T-helper 17 cell (primary cell): ENCODE measurements at regions not wholly inside any gene's neighbourhood (a gene's known extent, or its start where the extent isn't known, plus 50 kb on each side); places are given as distances from the start of the nearest gene placed in this dataset.

Experiments used
- ATAC-seq: fragments of 150-1000 bp; cut with Tn5 transposase; 2 replicates; pipeline ENCODE4 v1.10.0; 2021; ENCODE audit warnings: mild to moderate bottlenecking, moderate library complexity
- DNase-seq, 3 donors: peaks; one replicate each; pipeline versions ENCODE4 v3.0.0 to v3.0.0-alpha.2; 2020 to 2021
- H3K9me3 ChIP-seq: one replicate; pipeline ENCODE4 v1.7.0; 2013; ENCODE audit warnings: low read length, mild to moderate bottlenecking; ENCODE audit not compliant: control insufficient read depth, poor library complexity, severe bottlenecking
- H3K27ac Mint-ChIP-seq: one replicate; pipeline ENCODE4 v1.8.0; 2022; ENCODE audit warnings: mild to moderate bottlenecking, moderate library complexity, mixed read lengths
- H3K27me3 Mint-ChIP-seq: one replicate; pipeline ENCODE4 v1.8.0; 2022; ENCODE audit warnings: mixed read lengths
- H3K36me3 Mint-ChIP-seq: one replicate; pipeline ENCODE4 v1.8.0; 2022; ENCODE audit warnings: low read depth, mixed read lengths
- H3K4me1 Mint-ChIP-seq: one replicate; pipeline ENCODE4 v1.8.0; 2022; ENCODE audit warnings: mild to moderate bottlenecking, mixed read lengths
- H3K4me3 Mint-ChIP-seq: one replicate; pipeline ENCODE4 v1.8.0; 2022; ENCODE audit warnings: mild to moderate bottlenecking, moderate library complexity, mixed read lengths

DNA sequence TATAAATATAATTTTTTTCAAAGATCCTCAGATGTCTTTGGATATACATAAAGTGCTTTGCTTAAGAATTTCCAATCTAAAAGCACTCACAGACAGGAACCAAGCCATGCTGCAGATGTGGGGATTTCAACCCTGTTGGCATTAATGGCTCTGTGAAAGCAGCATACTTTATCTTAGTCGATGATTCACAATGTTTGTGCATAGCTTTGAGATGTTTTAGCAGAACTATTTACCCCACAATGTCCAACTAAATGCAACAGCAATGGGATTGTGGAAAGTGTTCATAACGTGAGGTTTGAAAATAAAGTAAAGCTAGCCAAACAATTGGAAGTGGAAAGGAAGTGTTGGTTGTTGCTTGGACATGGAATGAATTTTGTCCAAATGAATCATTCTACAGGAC, 371.4 kb downstream of the SOX2 start:
- Mint-ChIP-seq H3K27ac (no peak overlapping the region), H3K4me3 (no peak overlapping the region), H3K4me1 (no peaks in the 10 kb centered on the region), H3K36me3 (no peaks in the 10 kb centered on the region), H3K27me3 (no peaks in the 10 kb centered on the region)
- H3K9me3 ChIP-seq = no peaks in the 10 kb centered on the region
- ATAC-seq = no peak
- DNase-seq = no peak

DNA sequence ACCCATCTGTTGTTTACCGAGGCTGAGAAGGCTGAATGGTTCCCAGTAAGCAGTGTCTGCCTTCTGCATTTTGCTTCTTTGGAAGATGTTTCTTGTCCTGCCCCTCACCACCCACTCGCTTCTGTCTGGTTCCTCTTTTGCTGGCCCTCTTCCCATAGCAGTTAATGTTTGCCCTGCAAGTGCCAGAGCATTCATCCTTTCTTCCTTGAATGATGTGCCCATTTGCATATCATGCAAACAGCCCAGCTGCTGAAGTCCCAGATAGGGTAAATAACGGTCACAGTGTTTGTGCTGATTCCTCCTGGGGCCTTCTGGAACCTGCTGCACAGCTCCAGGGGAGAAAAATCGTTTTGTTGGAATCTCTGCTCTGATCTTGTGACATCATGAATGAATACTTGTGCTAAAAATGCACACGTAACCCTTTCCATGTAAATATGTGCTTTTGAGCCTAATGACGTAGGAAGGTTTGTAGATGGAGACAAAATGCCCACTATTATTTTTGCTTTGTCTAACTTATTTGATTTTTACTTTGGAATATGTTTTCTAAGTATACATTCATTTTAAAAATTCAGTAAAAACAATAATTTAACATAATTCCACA, 381.0 kb downstream of the SOX2 start:
- H3K9me3 ChIP-seq = no peaks in the 10 kb centered on the region
- no peaks in the 10 kb centered on the region for H3K4me1 Mint-ChIP-seq
- H3K36me3 Mint-ChIP-seq = no peaks in the 10 kb centered on the region
- DNase-seq (no peak), ATAC-seq (no peak)
- no peak overlapping the region for H3K27ac Mint-ChIP-seq
- no peak overlapping the region for H3K4me3 Mint-ChIP-seq
- no peaks in the 10 kb centered on the region for H3K27me3 Mint-ChIP-seq

DNA sequence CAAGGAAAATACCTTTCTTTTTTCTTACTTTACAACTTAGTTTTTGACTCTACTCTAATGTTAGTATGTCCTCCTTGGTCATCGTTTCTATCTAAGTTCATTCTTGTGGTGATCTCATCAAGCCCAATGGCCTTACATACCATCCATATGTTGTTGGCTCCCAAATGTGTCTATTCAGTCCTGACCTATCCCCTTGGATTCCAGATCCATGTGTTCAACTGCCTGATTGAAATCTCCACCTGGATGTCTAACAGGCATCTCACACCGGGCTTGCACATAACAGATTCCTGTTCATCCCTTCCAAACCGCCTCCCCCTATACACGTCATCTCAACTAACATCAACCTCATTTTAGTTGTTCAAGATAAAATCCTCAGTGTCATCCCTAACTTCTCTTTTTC, 382.6 kb downstream of the SOX2 start:
- DNase-seq (no peak), ATAC-seq (no peak)
- Mint-ChIP-seq H3K27ac (no peak overlapping the region), H3K27me3 (no peaks in the 10 kb centered on the region), H3K4me1 (no peaks in the 10 kb centered on the region), H3K36me3 (no peaks in the 10 kb centered on the region), H3K4me3 (no peak overlapping the region)
- no peaks in the 10 kb centered on the region for H3K9me3 ChIP-seq

DNA sequence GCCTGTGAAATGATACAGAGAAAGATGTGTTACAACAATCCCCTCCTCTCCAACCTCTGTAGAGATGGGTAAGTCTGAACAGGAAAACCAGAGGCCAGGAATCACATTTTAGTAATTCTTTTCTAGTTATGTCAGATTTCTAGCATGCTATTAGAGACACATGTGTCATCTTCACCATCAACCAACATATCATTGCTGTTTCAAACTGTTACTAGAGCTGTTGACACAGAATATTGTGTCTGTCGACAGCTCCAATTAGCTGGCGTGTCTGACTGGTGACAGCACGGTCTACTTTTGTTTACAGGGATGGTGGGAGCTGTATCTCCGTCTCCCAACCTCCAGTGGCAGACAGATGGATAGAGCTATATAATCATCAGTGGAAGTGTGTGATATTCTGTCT, 393.2 kb downstream of the SOX2 start:
- H3K9me3 ChIP-seq = no peaks in the 10 kb centered on the region
- Mint-ChIP-seq H3K27me3 (no peaks in the 10 kb centered on the region), H3K27ac (no peak overlapping the region), H3K4me1 (no peaks in the 10 kb centered on the region), H3K4me3 (no peak overlapping the region), H3K36me3 (no peaks in the 10 kb centered on the region)
- no peak for ATAC-seq
- DNase-seq = no peak

DNA sequence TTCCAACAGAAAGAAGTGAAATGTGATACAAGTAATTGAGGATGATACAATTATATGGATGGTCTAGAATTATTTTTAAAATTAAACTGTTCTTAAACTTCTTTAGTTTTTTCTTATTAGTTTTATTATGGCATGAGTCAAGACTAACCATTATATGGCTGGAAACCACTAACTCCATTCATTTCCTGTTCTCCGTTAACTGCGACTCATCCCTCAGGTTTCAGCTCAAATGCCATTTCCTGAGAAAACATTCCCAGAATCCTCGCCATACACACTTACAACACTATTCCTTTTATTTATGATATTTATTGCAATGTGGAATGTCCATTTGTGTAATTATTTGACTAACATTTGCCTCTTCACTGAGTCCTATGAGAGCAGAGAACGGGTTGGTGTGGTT, 394.1 kb downstream of the SOX2 start:
- no peak overlapping the region for H3K4me3 Mint-ChIP-seq
- ATAC-seq = no peak

DNA sequence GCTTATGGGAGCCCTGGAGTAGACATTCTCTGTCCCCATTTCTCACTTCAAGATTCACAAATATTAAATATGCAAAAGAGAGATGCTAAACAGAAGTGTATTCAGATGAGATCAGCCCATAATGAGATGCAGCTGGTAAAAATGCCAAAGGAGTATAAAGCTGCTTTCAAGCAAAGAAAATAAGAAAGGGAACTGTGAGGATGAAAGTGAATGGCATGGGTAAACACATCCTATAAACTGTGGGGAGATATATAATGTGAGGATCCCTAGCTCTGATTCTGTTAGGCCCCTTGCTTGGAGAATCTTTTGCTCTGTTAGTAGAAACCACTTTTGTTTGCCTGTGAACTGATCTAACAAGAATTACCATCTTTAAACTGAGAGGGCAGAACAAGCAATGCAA, 396.6 kb downstream of the SOX2 start:
- no peak overlapping the region for H3K27ac Mint-ChIP-seq
- H3K4me1 Mint-ChIP-seq = no peaks in the 10 kb centered on the region
- DNase-seq (no peak), ATAC-seq (no peak)
- H3K4me3 Mint-ChIP-seq = no peak overlapping the region
- H3K36me3 Mint-ChIP-seq = no peaks in the 10 kb centered on the region
- no peaks in the 10 kb centered on the region for H3K9me3 ChIP-seq
- no peaks in the 10 kb centered on the region for H3K27me3 Mint-ChIP-seq

More for the DNA sequence above, 394.1 kb downstream of the SOX2 start:
- no peaks in the 10 kb centered on the region for H3K27me3 Mint-ChIP-seq
- no peak overlapping the region for H3K27ac Mint-ChIP-seq
- H3K9me3 ChIP-seq = no peaks in the 10 kb centered on the region
- H3K4me1 Mint-ChIP-seq = no peaks in the 10 kb centered on the region
- no peaks in the 10 kb centered on the region for H3K36me3 Mint-ChIP-seq
- DNase-seq = no peak

DNA sequence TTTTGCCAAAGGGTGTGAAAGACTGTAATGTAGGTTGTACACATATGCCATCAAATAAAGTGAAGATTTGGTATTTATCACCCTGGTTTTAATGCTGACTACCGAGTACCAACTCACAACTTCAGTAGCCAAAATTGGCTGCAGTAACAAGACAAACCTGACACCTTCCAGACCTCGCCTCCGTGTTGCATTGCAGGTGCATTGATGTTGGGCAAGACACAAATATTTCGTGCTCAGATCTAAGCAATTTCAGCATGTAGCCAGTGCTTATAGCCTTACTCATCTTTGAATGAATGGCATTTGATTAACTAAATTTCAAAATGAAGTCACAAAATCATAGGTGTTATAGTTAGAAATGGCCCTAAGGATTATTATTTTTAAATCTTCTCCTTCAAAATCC, 400.2 kb downstream of the SOX2 start:
- no peaks in the 10 kb centered on the region for H3K36me3 Mint-ChIP-seq
- H3K4me3 Mint-ChIP-seq = no peak overlapping the region
- ATAC-seq (no peak), DNase-seq (no peak)
- no peaks in the 10 kb centered on the region for H3K9me3 ChIP-seq
- H3K27me3 Mint-ChIP-seq = no peaks in the 10 kb centered on the region
- H3K27ac Mint-ChIP-seq = no peak overlapping the region
- H3K4me1 Mint-ChIP-seq = no peaks in the 10 kb centered on the region

DNA sequence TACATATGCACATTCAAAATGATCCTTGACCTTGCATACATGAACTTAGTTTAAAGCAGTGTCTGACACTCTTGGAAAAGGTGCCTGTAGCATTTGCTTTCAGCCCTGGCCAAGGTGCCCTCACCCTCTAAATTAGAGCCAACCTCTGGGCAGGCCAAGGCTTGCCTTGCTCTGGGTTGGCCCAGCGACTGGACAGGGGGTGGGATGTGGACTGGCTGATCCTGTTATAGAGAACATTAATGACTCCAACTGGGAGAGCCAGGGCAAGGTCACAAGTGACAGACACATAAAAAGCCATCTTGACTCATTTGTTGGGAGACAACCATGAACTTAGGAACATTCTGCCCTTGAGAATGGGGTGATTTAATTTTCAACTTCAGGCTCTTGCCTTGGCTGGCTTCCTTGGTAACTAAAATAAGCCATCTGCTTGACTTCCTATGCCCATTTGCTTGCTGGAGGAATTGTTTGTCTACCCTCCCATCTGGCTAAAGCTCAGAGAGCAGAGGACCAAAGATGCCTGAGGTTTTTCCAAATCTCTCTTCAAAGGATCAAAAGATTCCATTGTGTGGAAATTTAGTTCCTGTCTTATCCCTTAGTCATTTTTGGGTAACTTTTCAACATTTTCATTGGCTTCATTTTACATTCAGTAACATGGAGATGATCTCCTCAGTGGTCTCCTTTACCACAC, 403.7 kb downstream of the SOX2 start:
- Mint-ChIP-seq H3K4me1 (no peaks in the 10 kb centered on the region), H3K36me3 (no peaks in the 10 kb centered on the region), H3K4me3 (no peak overlapping the region), H3K27ac (no peak overlapping the region), H3K27me3 (no peaks in the 10 kb centered on the region)
- no peaks in the 10 kb centered on the region for H3K9me3 ChIP-seq
- DNase-seq = no peak
- ATAC-seq = no peak

DNA sequence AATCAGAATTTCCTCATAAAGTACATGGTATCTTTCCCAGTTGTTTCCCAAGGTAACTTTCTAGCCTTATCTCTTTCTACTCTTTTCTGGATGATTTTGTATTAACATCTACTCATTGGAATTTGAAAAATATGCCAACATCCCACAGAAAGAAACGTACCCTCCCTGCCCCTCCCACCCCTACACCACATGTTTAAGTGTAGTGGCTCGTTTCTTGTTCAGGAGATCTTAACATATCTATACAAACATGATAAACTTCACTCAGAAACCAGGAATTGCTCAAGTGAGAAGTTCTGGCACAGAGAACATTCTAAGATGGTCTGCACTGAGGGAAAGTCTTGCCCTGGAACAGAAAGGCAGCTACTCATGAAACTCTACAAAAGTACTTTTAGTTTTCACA, 404.7 kb downstream of the SOX2 start:
- no peaks in the 10 kb centered on the region for H3K9me3 ChIP-seq
- Mint-ChIP-seq H3K4me1 (no peaks in the 10 kb centered on the region), H3K4me3 (no peak overlapping the region), H3K27ac (no peak overlapping the region), H3K36me3 (no peaks in the 10 kb centered on the region), H3K27me3 (no peaks in the 10 kb centered on the region)
- DNase-seq (no peak), ATAC-seq (no peak)

DNA sequence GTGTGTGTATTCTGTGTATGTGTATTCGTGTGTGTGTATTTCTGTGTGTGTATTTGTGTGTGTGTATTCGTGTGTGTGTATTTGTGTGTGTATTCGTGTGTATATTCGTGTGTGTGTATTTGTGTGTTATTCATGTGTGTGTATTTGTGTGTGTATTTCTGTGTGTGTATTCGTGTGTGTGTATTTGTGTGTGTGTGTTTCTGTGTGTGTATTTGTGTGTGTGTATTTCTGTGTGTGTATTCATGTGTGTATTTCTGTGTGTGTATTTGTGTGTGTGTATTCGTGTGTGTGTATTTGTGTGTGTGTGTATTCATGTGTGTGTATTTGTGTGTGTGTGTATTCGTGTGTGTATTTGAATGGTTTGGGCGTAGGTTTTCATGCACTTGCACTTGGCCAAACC, 405.4 kb downstream of the SOX2 start:
- Mint-ChIP-seq H3K27me3 (no peaks in the 10 kb centered on the region), H3K4me3 (no peak overlapping the region), H3K36me3 (no peaks in the 10 kb centered on the region), H3K4me1 (no peaks in the 10 kb centered on the region), H3K27ac (no peak overlapping the region)
- no peaks in the 10 kb centered on the region for H3K9me3 ChIP-seq
- DNase-seq (no peak), ATAC-seq (no peak)

DNA sequence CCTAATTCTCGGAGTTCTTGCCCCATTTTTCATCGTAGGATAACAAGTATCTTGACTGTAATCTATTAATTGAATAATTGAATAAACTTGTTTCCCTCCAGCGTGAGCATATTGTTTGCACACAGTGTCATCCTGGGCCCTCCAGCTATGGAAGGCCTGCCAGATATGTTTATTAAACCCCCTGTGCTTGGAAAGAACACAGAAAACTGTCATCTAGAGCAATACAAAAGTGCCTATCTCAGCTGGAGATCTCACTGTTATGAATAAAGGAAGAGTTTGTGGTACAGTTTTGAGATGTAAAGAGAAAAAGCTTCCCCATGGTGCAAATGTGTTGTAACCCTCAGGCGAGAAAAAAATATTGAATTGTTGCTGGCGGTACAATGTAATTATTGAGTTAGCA, 405.9 kb downstream of the SOX2 start:
- no peaks in the 10 kb centered on the region for H3K27me3 Mint-ChIP-seq

DNA sequence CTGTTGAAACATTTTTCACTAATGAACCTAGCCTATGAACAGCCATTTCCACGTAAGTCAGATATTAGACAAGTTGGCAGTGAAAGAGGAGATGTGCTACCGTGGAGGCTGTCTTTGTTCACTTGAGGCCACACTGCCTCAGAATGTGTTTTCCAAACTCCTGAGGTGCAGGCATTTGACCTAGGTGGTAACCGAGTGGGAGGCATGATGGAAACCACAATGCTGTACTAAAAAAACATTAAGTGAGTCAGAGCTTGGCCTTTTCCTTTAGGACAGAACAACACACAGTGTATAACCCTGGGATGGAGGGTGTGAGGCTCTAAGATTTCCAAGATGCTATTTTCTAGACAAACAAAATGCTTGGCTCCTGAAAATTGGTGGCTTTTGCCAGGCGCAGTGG, 406.3 kb downstream of the SOX2 start:
- Mint-ChIP-seq H3K4me3 (no peak overlapping the region), H3K27ac (no peak overlapping the region), H3K36me3 (no peaks in the 10 kb centered on the region), H3K27me3 (no peaks in the 10 kb centered on the region), H3K4me1 (no peaks in the 10 kb centered on the region)
- no peak for ATAC-seq
- DNase-seq = no peak
- H3K9me3 ChIP-seq = no peaks in the 10 kb centered on the region

More for the DNA sequence above, 405.9 kb downstream of the SOX2 start:
- no peaks in the 10 kb centered on the region for H3K9me3 ChIP-seq
- no peak overlapping the region for H3K27ac Mint-ChIP-seq
- DNase-seq (no peak), ATAC-seq (no peak)
- no peak overlapping the region for H3K4me3 Mint-ChIP-seq
- no peaks in the 10 kb centered on the region for H3K36me3 Mint-ChIP-seq
- no peaks in the 10 kb centered on the region for H3K4me1 Mint-ChIP-seq

DNA sequence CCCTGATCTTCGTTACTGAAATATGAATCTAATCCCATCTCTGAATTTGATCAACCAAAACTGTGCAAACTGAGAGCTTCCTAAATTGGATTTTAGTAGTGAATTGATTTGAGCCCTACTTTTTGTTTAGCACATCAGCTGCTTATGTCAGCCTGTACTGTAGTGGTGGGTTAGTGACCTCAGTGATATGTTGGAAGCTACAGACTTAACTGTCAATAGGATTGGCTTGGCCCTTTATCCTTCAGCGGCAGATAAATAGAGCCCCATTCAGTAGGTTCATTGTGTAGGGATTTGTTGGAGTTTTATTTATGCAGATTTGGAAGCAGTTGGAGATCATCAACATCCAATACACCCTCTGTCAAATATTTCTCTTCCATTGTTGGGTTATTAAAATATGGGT, 409.7 kb downstream of the SOX2 start:
- H3K27me3 Mint-ChIP-seq = no peaks in the 10 kb centered on the region
- no peaks in the 10 kb centered on the region for H3K4me1 Mint-ChIP-seq
- H3K9me3 ChIP-seq = no peaks in the 10 kb centered on the region
- no peak for ATAC-seq
- H3K27ac Mint-ChIP-seq = no peak overlapping the region
- no peaks in the 10 kb centered on the region for H3K36me3 Mint-ChIP-seq
- DNase-seq = no peak
- no peak overlapping the region for H3K4me3 Mint-ChIP-seq

DNA sequence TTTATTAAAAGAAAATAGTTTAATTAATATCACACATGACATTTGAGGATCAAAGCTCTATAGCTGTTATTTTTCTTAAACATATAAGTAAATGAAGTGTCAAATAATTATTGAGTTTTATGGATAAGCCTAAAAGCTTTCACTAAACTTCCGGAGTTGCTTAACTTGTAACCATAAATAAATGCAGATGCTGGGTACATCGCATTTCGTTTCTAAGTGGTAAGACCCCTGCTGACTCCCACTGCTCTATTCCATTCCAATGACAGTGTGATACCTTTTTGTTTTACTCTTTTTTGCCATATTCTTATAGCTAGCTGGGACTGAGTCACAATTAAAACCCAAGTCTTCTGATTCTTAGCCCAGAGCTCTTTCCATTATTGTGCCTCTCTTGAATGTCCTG, 411.1 kb downstream of the SOX2 start:
- Mint-ChIP-seq H3K27ac (no peak overlapping the region), H3K4me3 (no peak overlapping the region), H3K27me3 (no peaks in the 10 kb centered on the region), H3K4me1 (no peaks in the 10 kb centered on the region), H3K36me3 (no peaks in the 10 kb centered on the region)
- no peaks in the 10 kb centered on the region for H3K9me3 ChIP-seq
- DNase-seq (no peak), ATAC-seq (no peak)
